Inflammatory macrophage (primary cell): ENCODE measurements at regions not wholly inside any gene's neighbourhood (a gene's known extent, or its start where the extent isn't known, plus 50 kb on each side); places are given as distances from the start of the nearest gene placed in this dataset.

ENCODE experiments used
- DNase-seq, 2 donors: peaks; one replicate each; pipeline ENCODE4 v3.0.0-alpha.2; 2020 to 2022

DNA sequence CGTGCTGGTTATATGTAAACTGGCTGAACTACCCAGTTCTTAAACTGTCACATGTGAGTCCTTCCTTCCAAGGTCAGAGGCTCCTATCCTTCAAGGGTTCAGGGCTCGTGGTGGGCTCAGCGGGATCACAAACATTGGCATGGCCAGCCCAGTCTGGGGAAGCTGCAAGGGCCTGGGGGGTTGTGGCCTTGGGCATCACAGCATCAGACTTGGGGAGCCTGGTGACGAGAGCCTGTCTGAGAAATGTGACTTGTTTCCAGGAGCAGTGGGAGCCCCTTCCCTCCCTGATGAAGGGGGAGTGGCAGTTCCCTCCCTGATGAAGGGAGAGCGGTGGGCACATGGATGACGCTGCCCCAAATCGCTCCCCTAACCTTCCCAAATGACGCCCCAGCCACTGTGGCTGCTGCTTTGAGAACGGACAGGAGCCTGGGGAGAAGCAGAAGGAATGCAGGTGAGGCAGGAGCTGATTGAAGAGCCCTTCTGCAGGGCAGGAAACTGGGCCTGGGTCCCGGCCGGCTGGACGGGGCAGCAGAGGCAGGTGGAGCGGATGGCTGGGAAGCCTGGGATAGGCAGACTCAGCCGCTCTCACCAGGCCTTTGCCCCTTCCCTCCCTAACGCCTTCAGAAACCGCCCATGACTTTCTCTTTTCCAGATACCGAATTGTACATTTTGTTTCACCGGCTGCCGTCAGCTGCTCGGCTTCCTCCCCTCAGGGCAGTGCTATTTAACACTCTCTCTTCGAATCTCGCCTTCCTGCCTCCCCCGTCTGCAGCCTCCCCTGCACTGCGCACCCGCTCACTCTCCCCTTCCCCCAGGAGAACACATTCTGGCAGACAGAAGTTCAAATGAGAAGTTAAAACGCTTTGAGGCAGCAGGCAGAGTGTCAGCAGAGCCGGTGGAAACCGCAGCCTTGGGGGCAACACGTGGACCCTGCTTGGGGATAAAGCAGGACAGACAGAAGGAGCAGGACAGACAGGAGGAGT lies 1486.7 kb downstream of the BRD1 start:
- no peak for DNase-seq

DNA sequence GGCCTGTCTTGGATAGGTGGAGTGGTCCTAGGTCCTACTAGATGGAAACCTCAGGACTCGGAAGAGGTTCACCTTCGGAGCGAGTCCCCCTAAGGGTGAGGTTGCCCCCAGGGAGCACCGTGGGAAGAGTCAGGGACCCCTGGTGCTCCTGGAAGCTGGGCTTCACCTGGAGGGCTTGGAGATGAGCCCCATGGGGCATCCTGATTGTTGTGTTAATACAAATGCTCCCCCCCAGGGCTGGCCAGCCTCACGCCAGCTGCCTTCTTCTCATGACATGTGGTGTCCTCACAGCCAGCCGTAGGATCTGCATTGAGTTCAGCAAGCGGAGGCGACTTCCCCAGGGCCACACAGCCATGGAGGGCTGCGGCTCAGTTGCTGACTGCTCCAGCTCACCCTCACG lies 1487.5 kb downstream of the BRD1 start:
- no peak for DNase-seq

DNA sequence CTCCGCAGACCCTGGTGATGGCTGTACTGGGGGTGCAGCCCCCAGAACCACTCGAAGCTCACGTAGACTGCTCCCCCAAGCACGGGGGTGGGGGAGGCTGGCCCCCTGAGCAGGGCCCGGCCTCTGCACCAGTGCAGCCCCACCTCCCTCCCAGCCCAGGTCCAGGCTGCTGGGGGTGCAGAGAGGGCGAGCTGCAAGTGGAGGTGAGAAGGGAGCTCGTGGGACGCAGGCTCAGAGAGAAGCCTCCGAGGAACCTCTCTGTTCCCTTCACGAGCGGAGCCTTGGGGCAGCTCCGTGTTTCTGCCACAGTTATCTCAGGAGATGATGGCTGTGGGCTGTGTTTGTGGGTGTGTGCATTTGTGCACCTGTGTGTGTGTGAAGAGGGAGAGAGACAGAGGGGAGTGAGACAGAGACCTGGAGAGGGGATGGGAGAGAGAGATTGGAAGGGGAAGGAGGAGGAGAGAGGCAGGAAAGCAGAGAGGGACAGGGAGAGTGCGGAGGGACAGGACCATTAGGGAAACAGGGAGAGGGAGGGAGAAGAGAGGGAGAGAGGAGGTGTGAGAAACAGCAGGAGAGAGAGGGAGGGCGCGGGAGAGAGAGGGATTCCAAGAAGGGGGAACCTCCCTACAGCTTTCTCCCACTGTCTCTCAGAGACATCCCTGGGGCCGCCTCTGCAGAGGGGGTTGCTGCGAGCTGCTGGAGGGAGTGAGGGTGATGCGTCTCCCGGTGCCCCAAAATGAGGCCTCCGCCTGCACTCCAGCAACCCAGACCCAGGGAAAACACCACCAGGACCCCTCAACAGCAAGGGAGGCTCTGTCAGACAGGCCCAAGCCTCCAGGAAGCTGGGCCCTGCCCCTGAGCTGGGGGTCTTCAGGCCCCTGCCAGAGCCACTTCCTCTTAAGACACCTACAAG lies 1488.6 kb downstream of the BRD1 start:
- DNase-seq: no peak

DNA sequence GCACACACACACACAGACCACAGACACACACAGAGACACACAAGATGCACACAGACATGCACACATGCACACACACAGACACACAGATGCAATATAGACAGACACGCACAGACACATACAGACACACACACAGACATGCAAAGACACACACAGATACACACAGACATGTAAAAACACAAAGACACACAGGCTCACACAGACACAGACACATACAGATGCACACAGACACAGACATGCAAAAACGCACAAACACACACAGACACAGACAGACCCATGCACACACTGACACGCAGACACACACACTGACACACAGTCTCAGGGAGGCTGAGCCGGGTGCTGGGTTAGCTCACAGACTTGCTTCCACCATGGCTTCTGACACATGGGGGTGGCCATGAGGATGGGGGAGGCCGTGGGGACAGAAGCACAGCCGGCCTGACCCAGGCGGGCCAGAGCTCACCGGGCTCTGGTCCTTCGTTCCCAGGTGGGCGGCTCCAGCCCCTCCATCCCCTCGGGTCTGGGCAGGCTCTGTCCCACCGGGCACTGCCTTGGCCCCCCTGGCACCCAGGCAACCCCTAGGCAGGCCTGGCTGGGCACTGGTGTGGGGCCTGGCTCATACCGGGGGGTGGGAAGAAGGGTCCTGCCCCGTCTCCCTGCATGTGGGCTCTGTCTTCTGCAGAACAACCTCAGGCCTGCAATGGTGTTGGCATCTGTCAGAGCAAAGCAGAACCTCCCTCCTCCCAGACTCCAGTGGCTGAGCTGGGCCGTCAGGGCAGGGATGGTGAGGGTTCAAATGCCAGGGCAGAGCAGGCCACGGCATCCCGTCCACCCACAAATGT lies 1489.5 kb downstream of the BRD1 start:
- DNase-seq: no peak

DNA sequence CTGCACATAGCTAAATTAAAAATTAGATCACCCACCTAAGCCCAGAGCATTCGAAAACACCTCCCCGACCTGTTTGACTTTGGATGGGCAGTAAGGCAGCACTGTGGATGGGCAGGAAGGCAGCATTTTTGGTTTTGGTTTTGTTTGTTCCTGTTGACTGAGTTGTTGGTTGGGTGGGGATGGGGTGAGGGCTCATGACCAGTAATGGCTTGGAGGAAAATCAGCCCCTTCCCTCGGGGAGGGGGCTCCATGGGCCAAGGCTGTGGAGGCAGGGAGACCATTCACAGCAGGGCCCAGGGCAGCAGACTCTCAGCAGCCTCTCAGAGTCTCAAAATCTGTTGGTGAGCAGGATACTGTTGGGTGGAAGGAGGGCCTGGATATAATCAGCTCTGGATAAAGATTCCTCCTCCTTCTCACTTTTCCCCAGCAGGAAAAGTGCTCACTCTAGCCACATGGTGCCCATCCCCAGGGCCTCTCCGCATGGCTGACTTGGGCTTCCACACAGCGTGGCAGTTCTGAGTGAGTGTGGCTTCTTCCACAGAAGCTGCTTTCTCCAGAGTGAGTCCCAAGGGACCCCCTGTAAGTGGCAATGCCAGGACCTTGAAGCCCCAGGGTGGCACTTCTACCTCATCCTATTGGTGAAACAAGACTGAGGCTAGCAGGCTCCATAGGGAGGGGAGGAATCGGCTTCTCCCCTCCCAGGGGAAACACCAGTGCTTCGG lies 1491.2 kb downstream of the BRD1 start:
- DNase-seq: no peak

DNA sequence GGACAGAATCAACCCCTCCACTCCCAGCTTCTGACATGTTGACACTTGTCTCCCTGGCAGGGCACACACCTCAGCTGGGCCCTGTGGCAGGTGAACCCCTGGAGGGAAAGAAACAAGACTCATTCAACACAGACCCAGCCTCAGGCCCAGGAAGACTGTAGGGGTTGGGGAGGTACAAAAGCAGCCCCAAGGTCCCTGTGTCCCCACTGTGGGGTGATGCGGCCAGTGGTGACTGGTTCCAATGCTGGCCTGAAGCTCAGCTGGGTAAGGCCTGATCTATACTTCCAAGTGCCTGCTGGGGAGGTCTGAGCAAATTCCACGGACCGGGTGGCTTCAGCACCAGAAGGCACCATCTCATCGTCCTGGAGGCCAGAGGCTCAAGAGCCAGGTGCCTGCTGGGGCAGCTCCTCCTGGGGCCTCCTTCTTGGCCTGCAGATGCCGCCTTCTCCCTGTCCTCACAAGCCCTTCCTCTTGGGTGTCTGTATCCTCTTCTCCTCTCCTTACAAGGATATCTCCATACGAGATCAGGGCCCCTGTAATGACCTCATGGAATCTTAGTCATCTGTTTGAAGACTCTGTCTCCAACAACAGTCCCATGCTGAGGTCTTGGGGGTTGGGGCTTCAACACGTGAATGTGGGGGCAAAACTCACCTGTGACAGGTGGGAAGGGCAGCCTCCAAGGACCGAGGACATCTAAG lies 1492.1 kb downstream of the BRD1 start:
- DNase-seq: no peak

DNA sequence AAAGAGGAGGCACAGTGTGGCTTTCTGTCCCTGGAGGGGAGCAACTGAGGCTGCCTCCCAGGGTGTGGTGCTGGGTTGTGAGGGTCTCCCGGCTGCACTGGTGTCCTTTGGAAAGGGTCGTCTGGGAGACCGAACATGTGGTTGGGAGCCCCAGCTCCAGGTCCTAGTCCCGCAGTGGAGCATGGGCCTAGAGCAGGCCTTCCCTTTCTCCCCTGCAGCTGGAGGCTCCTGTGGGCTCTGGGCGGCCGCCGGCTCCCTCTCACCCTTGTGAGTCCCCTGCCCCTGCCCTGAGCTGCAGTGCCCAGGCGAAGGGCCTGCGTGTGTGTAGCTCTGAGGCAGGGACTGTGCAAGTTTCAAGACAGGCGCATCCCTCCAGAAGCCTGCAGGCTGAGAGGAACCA lies 1492.7 kb downstream of the BRD1 start:
- DNase-seq: no peak

DNA sequence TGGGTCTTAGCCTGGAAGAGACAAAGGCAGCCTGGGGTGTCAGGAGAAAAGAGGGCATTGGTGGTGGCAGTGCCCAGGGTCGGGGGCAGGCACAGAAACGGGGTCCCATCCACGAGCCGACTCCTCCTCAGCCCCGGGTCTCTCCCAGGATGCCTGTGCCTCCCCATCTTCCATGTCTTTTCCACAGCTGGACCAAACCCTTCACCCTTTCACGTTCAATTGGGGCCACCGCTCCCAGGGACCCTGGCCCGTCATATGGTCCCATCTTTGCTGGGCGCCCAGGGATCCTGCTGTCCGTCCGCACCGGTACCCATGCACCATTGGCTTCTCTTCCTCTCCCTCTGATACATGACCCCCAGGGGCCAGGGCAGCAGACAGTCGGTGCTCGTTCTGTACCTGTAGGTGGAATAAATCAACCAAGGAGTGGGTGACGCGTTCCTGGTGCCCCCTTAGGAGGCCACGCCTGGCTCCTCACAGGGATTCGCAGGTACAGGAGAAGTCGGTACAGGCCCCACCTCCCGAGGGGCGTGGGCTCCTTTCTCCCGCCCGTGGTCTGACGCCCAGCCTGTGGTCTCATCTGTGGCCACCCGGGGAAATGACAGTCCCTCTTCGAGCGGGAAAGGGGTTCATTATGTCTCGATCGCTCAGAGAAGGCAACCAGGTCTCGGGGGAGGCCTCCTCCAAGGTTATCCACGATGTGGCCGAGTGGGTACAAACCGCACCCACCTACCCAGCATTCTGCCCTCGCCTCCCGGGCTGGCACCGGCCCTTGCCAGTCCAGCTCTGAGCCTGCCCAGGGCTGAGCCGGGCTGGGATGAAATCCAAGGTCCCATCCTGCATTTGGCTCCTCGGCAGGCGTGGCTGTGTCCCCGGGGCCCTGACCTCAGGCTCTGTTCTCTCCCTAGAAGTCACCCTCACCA lies 1493.6 kb downstream of the BRD1 start:
- no peak for DNase-seq

DNA sequence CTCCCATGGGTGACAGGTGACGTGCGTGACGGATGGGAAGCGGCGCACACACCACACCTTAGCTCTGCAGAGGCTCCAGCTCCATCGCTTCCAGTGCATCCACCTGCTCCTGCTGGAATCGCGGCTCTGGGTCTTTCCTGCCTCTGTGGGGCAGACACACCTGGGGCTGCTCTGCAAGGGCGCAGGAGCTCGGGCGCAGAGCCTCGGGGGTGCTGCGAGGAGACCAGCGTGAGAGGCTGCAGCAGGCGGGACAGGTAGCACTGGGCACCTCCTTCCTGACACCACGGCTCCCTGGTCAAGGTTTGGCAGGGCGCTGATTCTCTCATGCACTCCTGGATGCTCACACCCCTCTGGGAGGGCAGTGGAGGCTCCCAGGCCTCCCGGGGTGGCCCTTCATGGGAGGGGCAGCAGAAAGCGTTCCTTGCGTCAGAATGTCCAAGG lies 1494.3 kb downstream of the BRD1 start:
- no peak for DNase-seq

DNA sequence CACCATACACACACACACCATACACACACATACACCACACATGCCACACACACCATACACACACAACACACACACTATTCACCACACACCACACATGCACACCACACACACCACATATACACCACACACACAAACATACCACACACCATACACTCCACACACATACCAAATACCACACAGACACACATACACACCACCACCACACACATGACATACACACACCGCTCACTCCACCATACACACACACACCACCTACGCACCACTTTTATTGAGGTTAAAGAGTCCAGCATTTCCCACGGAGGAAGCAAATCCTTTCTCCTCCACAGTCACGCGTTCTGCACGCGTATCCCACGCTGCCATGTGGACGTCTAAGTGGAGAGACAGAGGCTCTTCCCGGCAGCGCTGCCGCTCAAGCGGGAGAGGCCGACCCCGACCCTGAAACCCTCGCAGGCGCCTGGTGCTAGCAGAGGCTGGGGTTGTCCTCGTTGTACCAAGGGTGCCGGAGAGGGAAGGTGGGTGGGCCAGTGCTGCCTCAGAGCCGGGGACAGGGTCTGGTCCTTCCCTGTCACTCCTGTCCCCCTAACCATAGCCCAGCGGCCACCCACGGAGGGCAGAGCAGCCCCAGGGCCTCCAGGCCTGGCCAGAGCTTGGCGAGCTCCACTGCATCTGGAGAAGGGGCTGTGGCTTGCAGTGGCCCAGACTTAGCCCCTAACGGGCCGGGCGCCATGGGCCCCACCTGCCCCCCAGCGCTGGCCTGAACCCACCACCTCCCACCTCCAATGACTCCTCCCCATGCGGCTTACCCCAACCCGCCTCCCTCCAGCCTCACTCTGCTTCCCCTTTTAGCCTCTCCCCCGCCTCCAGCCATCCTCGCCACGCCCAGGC lies 1495.0 kb downstream of the BRD1 start:
- no peak for DNase-seq

DNA sequence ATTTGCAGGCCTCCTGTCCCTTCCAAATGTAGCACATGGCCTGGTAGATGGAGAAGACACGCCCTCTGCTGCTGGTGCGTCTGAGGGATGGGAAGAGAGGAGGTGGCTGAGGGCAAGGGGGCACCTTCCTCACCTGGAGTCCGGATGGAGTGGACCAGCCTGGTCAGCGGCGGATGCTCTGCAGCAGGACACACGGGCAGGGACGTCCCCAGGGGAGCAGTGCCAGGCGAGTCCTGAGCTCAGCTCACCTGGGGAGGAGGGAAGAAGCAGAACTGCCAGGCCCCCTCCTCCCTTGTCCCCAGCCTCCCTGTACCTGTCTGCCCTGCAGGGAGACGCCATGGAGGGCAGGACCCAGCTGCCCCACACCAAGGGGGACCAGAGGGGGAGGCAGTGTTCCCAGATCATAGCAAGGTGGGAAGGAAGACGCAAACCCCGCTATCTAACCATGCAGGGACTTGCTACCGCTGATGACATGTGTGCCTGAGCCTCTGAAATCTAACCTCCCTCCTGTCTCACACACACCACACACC lies 1495.9 kb downstream of the BRD1 start:
- DNase-seq: no peak

DNA sequence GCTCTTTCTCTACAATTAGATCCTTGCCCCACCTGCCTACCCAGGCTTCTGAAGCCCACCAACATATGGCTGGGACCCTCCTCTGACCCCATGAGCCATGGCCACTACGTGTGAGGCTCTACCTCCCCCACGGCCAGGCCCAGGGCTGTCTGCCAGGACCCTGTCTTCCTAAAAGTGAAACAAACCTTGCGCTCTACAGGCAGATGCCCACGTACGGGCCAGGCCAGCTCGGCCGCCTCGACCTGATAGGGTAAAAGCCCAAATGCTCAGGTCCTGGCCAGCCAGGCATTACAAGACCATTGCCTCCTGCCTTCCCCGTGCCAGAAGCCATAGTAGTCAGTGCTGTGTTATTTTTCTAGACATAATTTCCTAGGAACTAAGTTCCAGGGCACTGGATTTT lies 1496.4 kb downstream of the BRD1 start:
- no peak for DNase-seq

DNA sequence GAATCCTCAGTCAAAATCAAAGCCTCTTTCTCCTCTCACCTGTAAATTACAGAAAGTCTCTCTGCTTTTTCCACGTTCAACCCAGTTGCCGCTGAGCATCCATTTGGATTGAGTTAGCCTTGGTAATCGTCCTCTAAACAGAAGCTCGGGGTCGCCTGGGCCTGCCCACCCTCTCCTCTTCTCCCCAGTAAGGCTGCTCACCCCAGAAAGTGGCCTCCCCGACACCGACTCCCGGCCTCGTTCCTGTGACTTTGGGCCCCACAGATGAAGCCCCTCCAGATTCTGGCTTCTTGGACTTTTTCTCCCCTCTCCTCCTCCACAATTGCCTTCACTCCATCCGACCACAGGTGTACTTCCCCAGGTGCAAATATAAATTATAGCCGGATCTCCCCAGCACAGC lies 1500.0 kb downstream of the BRD1 start:
- no peak for DNase-seq

DNA sequence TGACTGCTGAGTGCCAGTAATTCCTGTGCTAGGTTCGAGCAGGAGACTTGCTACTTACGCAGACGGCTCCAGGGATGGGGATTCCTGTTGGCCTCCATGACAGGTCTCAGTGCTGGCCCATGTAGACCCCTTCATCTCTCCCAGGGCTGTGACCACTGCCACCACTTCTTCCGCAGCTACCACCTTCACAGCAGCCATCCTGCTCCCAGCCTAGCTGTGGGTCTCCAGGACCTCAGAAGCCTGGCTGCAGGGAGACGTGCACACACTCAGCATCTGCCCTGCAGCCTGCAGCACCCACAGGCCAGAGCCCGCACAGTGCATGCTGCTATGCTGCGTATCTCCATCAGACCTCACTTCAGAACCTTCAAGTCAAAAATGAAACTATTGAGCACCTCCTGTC lies 1503.9 kb downstream of the BRD1 start:
- DNase-seq: no peak

DNA sequence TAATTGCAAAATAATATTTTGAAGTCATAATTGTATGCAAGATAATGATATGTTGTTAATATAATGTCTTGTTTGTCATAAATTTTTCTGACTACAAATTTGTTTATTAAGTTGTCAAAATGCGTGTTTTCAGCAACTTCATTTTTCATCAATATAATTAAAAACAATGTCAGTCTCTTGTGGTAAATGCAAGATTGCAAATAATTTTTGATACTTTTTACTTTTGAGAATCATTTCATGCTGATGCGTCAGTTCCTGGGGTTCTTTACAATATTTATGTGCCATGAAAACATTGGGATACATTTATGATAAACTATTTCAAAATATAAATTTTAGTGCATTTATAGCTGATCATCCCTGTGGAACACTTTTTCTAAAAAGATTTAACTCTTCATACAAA lies 1504.8 kb downstream of the BRD1 start:
- DNase-seq: no peak

DNA sequence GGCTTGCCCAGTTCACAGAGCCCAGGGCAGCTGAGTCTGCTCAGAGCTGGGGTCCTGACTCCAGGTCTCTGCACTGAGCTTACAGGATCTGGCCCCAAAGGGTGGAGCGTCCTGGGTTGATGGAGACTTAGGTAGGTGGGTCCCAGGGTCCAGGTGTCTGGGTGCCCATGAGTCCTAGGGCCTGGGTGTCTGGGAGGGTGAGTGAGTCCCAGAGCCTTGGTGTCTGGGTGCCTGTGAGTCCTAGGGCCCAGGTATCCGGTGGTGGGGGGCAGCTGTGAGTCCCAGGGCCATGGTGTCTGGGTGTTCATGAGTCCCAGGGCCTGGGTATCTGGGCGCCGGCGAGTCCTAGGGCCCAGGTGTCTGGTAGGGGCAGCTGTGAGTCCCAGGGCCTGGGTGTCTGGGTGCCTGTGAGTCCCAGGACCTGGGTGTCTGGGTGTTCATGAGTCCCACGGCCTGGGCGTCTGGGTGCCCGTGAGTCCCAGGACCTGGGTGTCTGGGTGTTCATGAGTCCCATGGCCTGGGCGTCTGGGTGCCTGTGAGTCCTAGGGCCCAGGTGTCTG lies 1505.6 kb downstream of the BRD1 start:
- no peak for DNase-seq

DNA sequence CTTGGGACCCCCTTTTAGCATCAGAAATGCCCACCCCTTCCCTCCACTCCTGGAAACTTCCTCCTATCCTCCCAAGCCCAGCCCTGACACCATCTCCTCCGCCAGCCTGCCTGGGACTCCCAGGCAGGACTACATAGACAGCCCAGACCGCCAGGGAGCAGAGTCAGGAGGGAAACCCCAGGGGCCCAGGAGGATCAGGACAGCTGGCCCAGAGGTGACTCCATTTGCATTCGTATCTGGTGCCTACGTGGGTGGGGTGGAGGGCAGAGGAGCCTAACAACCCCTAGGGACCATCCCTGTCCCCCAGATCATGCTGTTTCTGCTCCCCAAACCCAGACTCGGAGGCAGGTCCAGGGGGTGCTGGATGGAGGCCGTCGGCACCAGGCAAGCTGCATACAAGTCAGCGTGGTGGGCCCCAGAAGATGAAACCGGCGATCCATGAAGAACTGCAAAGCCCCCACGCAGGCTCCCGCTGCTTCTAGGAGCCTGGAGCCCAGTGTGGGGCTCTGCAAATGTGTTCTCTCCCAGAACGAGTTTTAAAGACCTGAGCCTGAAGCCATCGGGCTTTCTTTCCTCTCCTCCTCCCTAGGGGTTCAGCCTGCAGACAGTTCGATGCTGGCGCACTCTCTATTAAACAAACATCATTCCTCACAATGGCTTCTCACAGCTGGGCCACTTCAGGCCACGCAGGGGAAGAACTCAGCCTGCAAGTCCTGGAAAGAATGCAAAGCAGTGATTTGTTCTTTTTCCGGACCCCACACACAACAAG lies 1506.8 kb downstream of the BRD1 start:
- DNase-seq: no peak
